SHP77 treated with DMSO at 0.1 percent for 48 hours (cell line): ENCODE measurements at regions not wholly inside any gene's neighbourhood (a gene's known extent, or its start where the extent isn't known, plus 50 kb on each side); places are given as distances from the start of the nearest gene placed in this dataset.
"Not testable (repeated sequence)": the region's sequence is repeated elsewhere in the genome, so short reads cannot be mapped to it uniquely, and the experiment has no call there.

Experiments used
- DNase-seq: peaks from one replicate; lab custom pipeline; 2025; lab: John Stamatoyannopoulos, UW

GRCh38 chr15:31673263-31673662 lies 346.6 kb downstream of the KLF13 start:
- not testable (repeated sequence) for DNase-seq

DNA sequence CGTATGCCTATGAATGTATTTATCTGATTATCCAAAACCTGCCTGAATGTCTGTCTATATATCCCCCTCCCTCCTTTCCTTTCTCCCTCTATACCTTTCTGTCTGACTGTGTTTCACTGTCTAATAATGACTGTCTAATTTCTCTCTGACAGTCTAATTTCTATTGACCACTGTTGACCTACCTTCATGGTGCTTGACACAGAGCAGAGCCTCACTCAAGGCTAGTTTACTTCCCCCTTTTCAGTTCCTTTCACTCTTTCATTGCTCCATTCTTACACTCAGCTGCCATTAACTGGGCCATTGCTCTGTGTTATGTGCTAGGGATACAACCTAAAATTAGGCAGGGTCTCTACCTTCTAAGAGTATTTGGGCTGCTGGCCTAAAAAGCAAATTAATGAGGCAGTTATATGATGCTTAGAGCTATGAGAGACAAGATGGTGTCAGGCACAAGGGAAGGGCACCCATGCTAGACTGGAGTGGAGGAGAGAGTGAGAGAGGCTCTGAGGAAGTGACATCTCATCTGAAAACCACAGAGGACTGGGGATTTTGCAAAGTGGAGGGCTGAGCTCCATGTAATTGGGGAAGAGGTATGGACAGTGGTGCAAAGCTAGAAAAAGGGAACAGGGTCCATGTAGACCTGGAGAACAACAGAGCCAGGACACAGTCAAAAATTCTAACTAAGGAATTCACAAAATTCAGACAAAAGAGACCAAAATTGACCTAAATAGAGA lies 348.6 kb upstream of the CHRNA7 start:
- not testable (repeated sequence) for DNase-seq

- DNase-seq = not testable (repeated sequence)
These were observed 343.2 kb upstream of the CHRNA7 start for GRCh38 chr15:31687088-31687487.

DNA sequence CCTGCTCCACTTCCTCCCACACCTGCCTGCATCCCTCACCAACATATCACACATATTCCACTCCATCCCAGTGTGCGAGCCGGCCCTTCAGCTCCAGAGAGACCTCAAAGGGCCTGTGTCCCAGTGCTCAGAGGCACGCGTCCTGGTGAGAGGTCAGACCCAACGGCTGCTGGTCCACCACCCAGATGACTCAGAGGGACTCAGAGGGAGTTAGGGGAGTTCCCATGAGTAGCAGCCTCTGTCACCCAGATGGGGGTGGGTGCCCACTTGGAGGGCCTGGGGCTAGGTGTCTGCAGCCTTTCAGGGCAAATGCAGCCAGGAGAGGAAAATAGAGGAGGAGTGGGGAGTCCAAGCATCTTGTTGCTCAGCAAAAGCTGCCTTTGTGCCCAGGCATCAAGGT lies 333.8 kb upstream of the CHRNA7 start:
- DNase-seq = not testable (repeated sequence)

- not testable (repeated sequence) for DNase-seq
These were observed 325.1 kb upstream of the CHRNA7 start for GRCh38 chr15:31705076-31705678.

DNA sequence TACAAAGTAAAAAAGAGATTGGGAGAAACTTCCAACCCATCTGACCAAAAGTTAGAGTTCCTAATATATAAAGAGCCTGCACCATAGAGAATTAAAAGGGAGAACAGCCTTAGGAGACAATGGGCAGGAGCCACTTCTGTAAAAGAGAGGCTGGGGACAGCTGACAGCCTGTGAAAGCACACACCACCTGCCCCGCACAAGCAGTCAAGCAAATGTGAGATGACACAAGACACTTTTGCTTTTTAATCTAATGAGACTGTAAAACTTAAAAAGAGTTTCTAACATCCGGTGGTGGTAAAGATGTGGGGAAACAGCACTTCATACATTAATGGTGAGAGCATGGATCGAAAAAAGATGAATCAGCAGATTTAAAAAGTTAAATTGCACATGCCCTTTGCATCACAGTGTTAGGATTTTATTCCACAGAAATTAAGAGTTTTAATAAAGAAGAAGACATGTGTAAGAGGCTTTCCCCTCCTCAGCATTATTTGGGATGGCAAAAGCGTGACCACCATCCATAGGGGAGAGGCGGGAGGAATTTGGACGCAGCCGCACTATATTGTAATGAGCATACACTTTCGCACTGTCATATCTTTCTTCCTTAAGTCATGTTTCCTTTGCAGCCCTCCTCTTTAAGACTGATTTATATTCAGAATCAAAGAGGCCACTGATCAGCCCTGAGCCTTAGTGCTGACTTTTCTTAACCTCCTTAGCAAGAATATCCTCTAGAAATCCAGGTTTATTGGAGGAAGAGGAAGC lies 322.2 kb upstream of the CHRNA7 start:
- DNase-seq = not testable (repeated sequence)

GRCh38 chr15:31708703-31709327 lies 321.5 kb upstream of the CHRNA7 start:
- DNase-seq = not testable (repeated sequence)

DNA sequence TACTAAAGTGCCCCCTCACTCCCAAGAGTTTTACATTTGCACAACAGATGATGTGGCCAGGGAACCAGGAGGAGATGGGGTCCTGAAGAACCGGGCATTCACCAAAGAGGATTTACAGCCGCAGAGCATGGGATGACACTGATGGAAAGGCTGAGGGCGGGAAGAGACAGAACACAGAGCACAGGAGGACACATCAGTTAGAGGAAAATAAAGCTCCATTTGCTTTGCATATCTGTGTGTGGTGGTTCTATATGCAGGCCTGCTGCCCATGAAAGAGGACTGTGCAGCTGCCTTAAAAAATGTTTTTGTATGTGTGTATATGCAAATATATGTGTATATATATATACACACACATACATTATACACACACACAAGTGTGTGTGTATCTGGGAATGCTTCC lies 320.8 kb upstream of the CHRNA7 start:
- DNase-seq = not testable (repeated sequence)

GRCh38 chr15:31710806-31711205 lies 319.5 kb upstream of the CHRNA7 start:
- DNase-seq = not testable (repeated sequence)

DNA sequence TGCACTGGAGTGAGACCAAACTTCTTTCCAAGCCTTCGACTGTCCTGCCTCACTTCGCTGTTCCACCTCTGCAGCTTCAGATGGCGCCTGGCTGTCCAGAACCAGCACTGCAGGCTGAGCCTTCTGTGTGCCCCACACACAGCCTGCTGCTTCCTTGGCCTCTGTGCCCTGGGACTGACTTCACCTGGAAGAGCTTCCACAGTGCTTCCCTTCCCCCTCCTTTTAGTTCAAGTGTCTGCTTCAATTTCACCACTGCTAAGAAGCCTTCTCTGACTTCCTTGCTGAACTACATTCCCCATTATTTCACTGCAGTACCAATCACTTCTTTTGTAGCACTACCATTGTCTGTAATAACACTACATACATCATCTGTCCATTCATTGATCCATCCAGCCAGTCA lies 315.1 kb upstream of the CHRNA7 start:
- DNase-seq = not testable (repeated sequence)

DNA sequence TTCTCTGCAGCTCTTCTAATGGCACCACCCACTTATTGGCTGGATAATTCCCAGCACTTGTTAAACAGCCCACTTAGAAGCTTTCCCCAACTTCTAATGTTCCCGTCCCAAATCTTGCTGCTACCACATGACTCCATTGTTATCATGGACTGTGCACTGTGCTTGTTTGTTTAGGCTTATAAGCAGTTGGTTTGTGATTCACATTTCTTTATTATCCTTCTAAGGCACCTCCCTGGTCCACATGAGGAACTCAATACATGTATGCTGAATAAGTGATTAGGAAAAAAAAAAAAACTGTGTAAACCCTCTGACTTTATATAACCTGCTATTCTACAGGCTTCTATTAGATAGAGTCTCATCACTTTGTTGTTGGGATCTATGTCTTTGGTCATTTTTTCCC lies 311.7 kb upstream of the CHRNA7 start:
- not testable (repeated sequence) for DNase-seq

DNA sequence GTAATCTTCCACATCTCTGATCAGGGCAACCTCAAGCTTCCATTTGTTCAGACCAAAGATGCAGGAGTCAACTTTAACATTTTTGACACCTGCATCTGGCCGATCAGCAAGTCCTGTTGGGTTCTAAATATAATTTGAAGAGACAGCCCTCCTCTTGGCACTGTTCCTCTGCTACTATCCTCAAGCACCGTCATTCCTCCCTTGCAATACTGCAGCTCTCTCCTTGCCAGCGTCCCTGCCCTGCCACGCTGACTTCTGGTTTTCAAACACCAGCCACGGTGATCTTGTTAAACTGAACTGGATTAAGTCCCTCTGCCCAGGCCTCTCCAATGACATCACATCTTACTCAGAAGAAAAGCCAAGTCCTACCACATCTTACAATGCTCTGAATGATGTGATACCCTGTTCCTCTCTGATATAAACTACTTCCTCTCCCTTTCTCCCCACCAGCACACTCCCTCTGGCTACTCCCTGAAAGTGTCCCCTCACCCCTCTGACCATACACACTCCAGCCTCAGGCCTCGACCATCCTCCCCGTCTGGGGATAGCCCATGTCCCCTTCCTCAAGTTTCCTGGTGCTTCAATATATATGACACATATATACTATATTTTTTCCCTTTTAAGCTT lies 310.8 kb upstream of the CHRNA7 start:
- not testable (repeated sequence) for DNase-seq

- DNase-seq = not testable (repeated sequence)
These were observed 307.3 kb upstream of the CHRNA7 start for GRCh38 chr15:31723019-31723418.

- DNase-seq = not testable (repeated sequence)
These were observed 305.4 kb upstream of the CHRNA7 start for GRCh38 chr15:31724903-31725302.

DNA sequence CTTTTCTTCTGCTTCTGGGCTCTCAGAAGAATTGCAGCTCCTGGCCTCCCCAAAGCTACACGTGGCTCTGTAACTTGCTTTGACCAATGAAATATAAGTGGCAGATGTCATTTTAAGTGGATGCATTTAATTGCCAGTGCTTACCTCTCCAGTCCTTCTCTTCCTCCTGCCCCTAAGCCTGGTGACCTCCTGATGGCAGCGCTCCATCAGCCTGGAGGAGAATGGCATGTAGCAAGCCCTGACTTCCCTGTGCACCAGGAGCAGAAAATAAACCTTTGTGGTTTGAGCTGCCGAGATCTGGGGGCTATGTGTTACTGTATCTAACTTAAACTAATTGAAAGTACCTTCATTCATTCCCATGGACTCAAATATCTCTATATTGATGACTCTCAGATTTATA lies 304.7 kb upstream of the CHRNA7 start:
- not testable (repeated sequence) for DNase-seq

DNA sequence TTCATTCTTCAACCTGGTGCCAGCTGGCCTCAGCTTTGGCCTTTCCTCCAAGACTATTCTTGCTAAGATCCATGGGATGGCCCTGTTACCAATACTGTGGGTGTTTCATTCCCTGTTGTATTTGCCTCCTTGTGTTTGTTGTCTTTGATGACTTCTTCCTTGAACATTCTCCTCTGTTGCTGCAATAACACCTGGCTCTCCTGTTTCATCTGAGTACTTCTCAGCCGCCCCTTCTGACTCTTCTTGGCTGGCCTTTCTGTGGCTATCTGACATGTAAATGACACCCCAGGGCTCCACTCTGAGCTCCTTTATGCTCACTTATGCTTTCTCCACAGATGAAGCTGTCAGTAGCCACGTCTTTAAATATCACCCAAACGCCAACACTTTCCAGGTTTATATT lies 302.7 kb upstream of the CHRNA7 start:
- DNase-seq = no peak

- no peak for DNase-seq
These were observed 297.6 kb upstream of the CHRNA7 start for GRCh38 chr15:31732726-31733125.

- no peak for DNase-seq
These were observed 296.9 kb upstream of the CHRNA7 start for GRCh38 chr15:31733424-31733823.

DNA sequence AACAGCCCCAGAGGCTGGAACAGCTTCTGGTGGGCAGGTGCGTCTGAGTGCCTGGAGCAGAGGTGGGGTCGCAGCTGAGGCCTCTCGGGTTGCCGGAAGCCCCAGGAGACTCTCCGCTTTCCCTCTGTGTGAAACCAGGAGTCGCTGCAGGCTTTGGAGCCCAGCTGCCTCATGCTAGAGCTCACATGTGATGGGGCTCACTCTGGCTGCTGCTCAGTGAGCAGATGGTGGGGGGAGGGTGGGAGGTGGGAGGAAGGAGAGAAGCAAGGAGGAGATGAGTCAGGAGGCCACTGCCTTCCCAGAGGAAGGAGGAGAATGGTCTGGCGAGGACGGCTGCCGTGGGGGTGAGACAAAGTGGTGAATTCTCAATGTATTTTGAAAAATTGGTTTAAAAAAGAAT lies 290.1 kb upstream of the CHRNA7 start:
- peak; percentile 63 for DNase-seq

DNA sequence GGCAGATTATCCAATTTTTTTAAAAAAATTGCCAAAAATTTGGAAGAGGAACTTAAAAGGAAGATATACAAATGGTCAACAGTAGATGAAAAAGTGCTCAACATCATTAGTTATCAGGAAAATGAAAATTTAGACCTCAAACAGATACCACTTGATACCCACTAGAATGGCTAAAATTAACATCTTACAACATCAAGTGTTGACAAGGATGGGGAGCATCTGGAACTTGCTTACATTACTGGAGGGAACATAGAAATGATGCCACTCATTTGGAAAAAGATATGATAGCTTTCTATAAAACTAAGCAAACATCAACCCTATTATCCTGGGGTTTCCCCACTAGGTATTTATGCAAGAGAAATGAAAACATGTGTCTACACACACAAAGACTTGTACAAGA lies 284.5 kb upstream of the CHRNA7 start:
- DNase-seq = no peak

DNA sequence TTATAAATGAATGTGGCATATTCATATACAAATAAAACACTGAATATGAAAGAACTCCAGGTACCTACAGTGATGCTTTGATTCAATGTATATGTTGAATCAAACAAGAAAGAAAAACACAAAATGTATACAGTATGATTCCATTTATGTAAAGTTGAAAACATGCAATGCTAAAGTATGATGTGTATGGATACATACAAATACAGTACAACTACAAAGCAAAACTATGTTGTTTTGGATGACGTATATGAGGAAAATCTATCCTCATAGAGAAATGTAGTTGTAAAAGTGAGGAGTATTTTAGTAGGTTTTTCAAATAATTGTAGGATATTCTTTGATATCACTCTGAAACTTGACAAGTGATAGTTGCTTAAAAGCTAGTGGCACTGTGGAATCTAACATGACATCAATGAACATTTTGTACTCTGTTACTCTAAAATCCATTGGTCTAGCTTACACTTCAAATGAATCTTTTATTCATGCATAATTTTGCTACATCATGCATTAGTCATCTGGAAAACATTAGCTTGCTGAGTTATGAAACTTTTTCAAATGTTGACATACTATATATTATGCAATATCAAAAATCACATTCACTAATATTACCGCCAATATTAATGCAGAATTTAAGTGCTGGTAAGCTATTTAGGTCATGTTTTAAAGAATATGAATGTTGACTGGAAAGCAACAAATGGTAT lies 278.1 kb upstream of the CHRNA7 start:
- DNase-seq = no peak
